NB4 (cell line): ENCODE measurements at regions not wholly inside any gene's neighbourhood (a gene's known extent, or its start where the extent isn't known, plus 50 kb on each side); places are given as distances from the start of the nearest gene placed in this dataset.

ENCODE experiments used
- MYC ChIP-seq: IDR thresholded peaks from 2 replicates; pipeline ENCODE4 v1.6.1; 2011; ENCODE audit warnings: low read depth, low read length
- POLR2A ChIP-seq: IDR thresholded peaks from 2 replicates; pipeline ENCODE4 v1.6.1; 2011; ENCODE audit warnings: mild to moderate bottlenecking; ENCODE audit not compliant: insufficient read length; ENCODE audit errors: extremely low read depth
- TF ChIP-seq, protein P1 (sequence below): IDR thresholded peaks from one replicate; pipeline ENCODE4 v1.5.1; 2012; ENCODE audit warnings: low read depth, low read length
- TF ChIP-seq, protein P2 (sequence below): IDR thresholded peaks from 2 replicates; pipeline ENCODE4 v1.6.1; 2011; ENCODE audit warnings: low read depth, low read length

DNA sequence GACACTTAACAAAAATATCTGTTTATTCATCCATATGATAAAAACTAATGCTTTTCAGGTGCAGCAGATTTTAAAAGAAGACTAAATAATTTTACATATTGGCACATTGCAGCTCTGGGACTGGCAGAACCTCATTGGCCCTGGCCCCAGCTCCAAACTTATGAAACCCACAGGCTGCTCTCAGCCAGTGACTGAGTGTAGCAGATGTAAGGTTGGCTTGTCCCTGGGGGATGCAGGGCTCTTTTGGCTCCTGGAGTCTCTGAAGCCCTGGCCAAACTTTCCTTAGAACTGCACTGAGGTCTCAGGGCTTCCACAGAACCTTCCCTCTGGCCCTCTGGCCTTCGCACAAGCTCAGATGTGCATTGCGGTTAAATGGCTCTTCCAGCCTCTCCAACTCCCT, 725.0 kb upstream of the SOX11 start:
- TF ChIP-seq, protein P1, sequence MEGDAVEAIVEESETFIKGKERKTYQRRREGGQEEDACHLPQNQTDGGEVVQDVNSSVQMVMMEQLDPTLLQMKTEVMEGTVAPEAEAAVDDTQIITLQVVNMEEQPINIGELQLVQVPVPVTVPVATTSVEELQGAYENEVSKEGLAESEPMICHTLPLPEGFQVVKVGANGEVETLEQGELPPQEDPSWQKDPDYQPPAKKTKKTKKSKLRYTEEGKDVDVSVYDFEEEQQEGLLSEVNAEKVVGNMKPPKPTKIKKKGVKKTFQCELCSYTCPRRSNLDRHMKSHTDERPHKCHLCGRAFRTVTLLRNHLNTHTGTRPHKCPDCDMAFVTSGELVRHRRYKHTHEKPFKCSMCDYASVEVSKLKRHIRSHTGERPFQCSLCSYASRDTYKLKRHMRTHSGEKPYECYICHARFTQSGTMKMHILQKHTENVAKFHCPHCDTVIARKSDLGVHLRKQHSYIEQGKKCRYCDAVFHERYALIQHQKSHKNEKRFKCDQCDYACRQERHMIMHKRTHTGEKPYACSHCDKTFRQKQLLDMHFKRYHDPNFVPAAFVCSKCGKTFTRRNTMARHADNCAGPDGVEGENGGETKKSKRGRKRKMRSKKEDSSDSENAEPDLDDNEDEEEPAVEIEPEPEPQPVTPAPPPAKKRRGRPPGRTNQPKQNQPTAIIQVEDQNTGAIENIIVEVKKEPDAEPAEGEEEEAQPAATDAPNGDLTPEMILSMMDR = no peak
- TF ChIP-seq MYC (no peak), POLR2A (no peak)
- TF ChIP-seq, protein P2, sequence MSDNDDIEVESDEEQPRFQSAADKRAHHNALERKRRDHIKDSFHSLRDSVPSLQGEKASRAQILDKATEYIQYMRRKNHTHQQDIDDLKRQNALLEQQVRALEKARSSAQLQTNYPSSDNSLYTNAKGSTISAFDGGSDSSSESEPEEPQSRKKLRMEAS = no peak
